Loucy (cell line): ENCODE measurements at regions not wholly inside any gene's neighbourhood (a gene's known extent, or its start where the extent isn't known, plus 50 kb on each side); places are given as distances from the start of the nearest gene placed in this dataset.

ENCODE experiments used
- H2AFZ ChIP-seq: fragments of 200-600 bp; sonication (generic); 2 replicates; pipeline ENCODE4 v1.6.0; 2016; ENCODE audit warnings: antibody characterized with exemption, mild to moderate bottlenecking, low read length, moderate library complexity
- H3F3A ChIP-seq: fragments of 200-600 bp; 2 replicates; pipeline ENCODE4 v1.6.0; 2016; ENCODE audit warnings: antibody characterized with exemption, low read depth, mild to moderate bottlenecking
- H3K27me3 ChIP-seq: fragments of 200-600 bp; sonication (generic); 2 replicates; pipeline ENCODE4 v1.6.1; 2014; ENCODE audit warnings: low read length, mild to moderate bottlenecking; ENCODE audit not compliant: insufficient read depth, poor library complexity, severe bottlenecking
- H3K36me3 ChIP-seq: fragments of 200-600 bp; sonication (generic); 2 replicates; pipeline ENCODE4 v1.6.1; 2016; ENCODE audit warnings: low read length; ENCODE audit not compliant: insufficient read depth
- H3K4me1 ChIP-seq: fragments of 200-600 bp; sonication (generic); 2 replicates; pipeline ENCODE4 v1.5.1; 2014; ENCODE audit warnings: low read length, mild to moderate bottlenecking; ENCODE audit not compliant: insufficient read depth, poor library complexity, severe bottlenecking
- H3K4me2 ChIP-seq: fragments of 200-600 bp; sonication (generic); 2 replicates; pipeline ENCODE4 v1.6.0; 2014; ENCODE audit warnings: antibody characterized with exemption, low read length, low read depth, mild to moderate bottlenecking; ENCODE audit not compliant: poor library complexity, severe bottlenecking
- H3K4me3 ChIP-seq: fragments of 200-600 bp; sonication (generic); 2 replicates; pipeline ENCODE4 v1.5.1; 2014; ENCODE audit warnings: low read length, mild to moderate bottlenecking, mixed read lengths; ENCODE audit not compliant: poor library complexity, severe bottlenecking
- H3K79me2 ChIP-seq: fragments of 200-600 bp; sonication (generic); 2 replicates; pipeline ENCODE4 v1.6.1; 2014; ENCODE audit warnings: low read length; ENCODE audit not compliant: insufficient read depth
- H3K9ac ChIP-seq: fragments of 200-600 bp; sonication (generic); 2 replicates; pipeline ENCODE4 v1.6.0; 2014; ENCODE audit warnings: mild to moderate bottlenecking, low read depth, low read length, moderate library complexity; ENCODE audit not compliant: poor library complexity, severe bottlenecking
- H3K9me2 ChIP-seq: fragments of 200-600 bp; sonication (generic); replicated peaks from 2 replicates; pipeline ENCODE4 v1.6.1; 2016; ENCODE audit warnings: low read depth, low read length, mixed read lengths
- H3K9me3 ChIP-seq: fragments of 200-600 bp; sonication (generic); 2 replicates; pipeline ENCODE4 v1.6.1; 2014; ENCODE audit warnings: mild to moderate bottlenecking, antibody characterized with exemption, low read length, low read depth; ENCODE audit not compliant: insufficient read depth
- H4K20me1 ChIP-seq: fragments of 200-600 bp; sonication (generic); 2 replicates; pipeline ENCODE4 v1.6.0; 2014; ENCODE audit warnings: antibody characterized with exemption, low read length, mild to moderate bottlenecking; ENCODE audit not compliant: insufficient read depth, poor library complexity, severe bottlenecking
- EZH2phosphoT487 ChIP-seq: fragments of 200-600 bp; IDR thresholded peaks from 2 replicates; pipeline ENCODE4 v1.6.1; 2018; ENCODE audit warnings: antibody characterized with exemption, mild to moderate bottlenecking, moderate library complexity, borderline replicate concordance
- TF ChIP-seq, protein P1 (sequence below): fragments of 200-600 bp; sonication (generic); conservative IDR thresholded peaks from 2 replicates; pipeline ENCODE4 v1.5.1; 2014; ENCODE audit warnings: mild to moderate bottlenecking, antibody characterized with exemption, low read length

DNA sequence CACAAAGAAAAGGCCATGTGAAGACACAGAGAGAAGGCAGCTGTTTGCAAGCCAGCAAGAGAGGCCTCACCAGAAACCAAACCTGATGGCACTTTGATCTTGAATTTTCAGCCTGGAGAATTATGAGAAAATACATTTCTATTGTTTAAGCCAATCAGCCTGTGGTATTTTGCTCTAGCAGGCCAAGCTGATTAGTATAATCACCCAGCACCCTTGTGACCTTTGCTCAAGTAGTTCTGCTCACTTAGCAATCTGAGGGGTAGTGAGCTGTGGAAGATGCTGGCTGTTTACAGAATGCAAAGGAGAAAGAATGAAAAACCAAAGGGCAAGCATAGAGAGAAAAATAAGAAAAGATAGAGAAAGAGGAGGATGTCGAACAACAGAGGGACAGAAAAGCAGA is 396.4 kb upstream of the BOD1L1 start:
- Histone ChIP-seq H3K27me3 (no peaks in the 10 kb centered on the region), H3K4me1 (peaks cover 47% of the 10 kb centered on the region), H3K4me2 (no peak overlapping the region), H3K9ac (peak overlapping the region; percentile 22), H3K4me3 (no peak overlapping the region), H4K20me1 (no peaks in the 10 kb centered on the region), H2AFZ (peak overlapping the region; percentile 61), H3K36me3 (no peaks in the 10 kb centered on the region), H3K9me2 (no peaks in the 10 kb centered on the region), H3F3A (no peaks in the 10 kb centered on the region), H3K79me2 (no peaks in the 10 kb centered on the region), H3K9me3 (no peaks in the 10 kb centered on the region)
- no peak for TF ChIP-seq EZH2phosphoT487
- TF ChIP-seq, protein P1, sequence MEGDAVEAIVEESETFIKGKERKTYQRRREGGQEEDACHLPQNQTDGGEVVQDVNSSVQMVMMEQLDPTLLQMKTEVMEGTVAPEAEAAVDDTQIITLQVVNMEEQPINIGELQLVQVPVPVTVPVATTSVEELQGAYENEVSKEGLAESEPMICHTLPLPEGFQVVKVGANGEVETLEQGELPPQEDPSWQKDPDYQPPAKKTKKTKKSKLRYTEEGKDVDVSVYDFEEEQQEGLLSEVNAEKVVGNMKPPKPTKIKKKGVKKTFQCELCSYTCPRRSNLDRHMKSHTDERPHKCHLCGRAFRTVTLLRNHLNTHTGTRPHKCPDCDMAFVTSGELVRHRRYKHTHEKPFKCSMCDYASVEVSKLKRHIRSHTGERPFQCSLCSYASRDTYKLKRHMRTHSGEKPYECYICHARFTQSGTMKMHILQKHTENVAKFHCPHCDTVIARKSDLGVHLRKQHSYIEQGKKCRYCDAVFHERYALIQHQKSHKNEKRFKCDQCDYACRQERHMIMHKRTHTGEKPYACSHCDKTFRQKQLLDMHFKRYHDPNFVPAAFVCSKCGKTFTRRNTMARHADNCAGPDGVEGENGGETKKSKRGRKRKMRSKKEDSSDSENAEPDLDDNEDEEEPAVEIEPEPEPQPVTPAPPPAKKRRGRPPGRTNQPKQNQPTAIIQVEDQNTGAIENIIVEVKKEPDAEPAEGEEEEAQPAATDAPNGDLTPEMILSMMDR, result no peak

DNA sequence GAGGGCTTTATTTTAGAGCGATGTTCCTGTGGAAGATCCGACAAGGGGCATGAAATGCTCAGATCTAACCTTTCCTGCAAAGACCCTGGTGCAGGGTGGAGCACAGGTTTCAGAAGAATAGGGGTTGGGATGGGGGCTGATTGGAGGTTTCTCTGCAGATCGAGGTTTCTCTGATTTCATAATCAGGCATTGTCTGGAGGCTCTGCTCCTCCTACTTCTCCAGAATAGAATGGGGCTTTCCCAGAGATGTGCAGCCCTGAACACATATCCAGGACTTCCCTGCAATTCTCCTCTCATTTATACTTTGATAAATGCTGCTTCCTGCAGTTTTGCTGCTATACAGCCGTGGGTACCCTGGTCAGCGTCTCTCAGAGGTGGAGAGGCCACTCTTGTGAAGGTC is 397.6 kb upstream of the BOD1L1 start:
- no peaks in the 10 kb centered on the region for H3K9me2 ChIP-seq
- no peak overlapping the region for H2AFZ ChIP-seq
- no peak for TF ChIP-seq EZH2phosphoT487
- TF ChIP-seq, protein P1, result no peak
- no peaks in the 10 kb centered on the region for H3K79me2 ChIP-seq
- no peaks in the 10 kb centered on the region for H3K27me3 ChIP-seq
- H3K4me2 ChIP-seq, result no peak overlapping the region
- H3K9ac ChIP-seq, result no peak overlapping the region
- no peak overlapping the region for H3K4me3 ChIP-seq
- H3K36me3 ChIP-seq, result no peaks in the 10 kb centered on the region
- H4K20me1 ChIP-seq, result no peaks in the 10 kb centered on the region
- no peaks in the 10 kb centered on the region for H3F3A ChIP-seq
- peaks cover 36% of the 10 kb centered on the region for H3K4me1 ChIP-seq
- no peaks in the 10 kb centered on the region for H3K9me3 ChIP-seq

DNA sequence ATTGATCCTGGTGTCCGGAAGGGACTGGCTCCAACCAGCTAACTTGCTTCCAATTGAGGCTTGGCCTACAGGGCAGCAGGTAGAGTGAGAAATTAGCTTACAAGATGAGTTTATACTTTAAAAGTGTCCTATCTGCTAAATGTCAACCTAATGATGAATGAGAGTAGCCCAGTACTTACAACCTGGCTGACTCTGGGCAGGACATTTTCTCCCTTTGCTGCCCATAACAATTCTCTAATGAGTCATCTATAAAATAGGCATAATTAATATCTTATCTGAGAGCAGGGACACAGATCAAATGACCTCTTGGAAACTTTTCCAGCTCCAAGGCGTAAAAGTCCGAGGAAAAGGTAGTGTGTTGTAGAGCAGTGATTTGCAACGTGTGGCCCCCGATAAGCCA is 398.4 kb upstream of the BOD1L1 start:
- no peaks in the 10 kb centered on the region for H4K20me1 ChIP-seq
- no peaks in the 10 kb centered on the region for H3K9me2 ChIP-seq
- H3K27me3 ChIP-seq, result no peaks in the 10 kb centered on the region
- no peaks in the 10 kb centered on the region for H3K79me2 ChIP-seq
- H3K9me3 ChIP-seq, result no peaks in the 10 kb centered on the region
- H3K4me3 ChIP-seq, result no peak overlapping the region
- H3K36me3 ChIP-seq, result no peaks in the 10 kb centered on the region
- no peak overlapping the region for H2AFZ ChIP-seq
- H3K4me1 ChIP-seq, result peaks cover 28% of the 10 kb centered on the region
- H3F3A ChIP-seq, result no peaks in the 10 kb centered on the region
- no peak overlapping the region for H3K4me2 ChIP-seq
- TF ChIP-seq, protein P1, result no peak
- no peak for TF ChIP-seq EZH2phosphoT487
- H3K9ac ChIP-seq, result no peak overlapping the region
